Adrenal gland (tissue), 5 donors: ENCODE measurements at regions not wholly inside any gene's neighbourhood (a gene's known extent, or its start where the extent isn't known, plus 50 kb on each side); places are given as distances from the start of the nearest gene placed in this dataset.

Experiments
- POLR2A ChIP-seq, 2 donors: fragments of 450-650 bp; IDR thresholded peaks; one replicate each; pipeline ENCODE4 v1.6.1; 2017; ENCODE audit warnings: antibody characterized with exemption in 2 of 2, mild to moderate bottlenecking in 2 of 2, moderate library complexity in 1 of 2
- TF ChIP-seq, protein P1 (sequence below), 6 experiments: fragments of 450-650 bp in 4 of 6; fragments of 200-600 bp in 2 of 6; sonication (generic) in 1 of 6; IDR thresholded peaks; 1 replicate in 5 of 6; 2 replicates in 1 of 6; pipeline versions ENCODE4 v1.5.1 to v1.8.0; 2016 to 2021; ENCODE audit warnings: antibody characterized with exemption in 6 of 6, mild to moderate bottlenecking in 2 of 6, moderate library complexity in 1 of 6
- donor health status: DM: no; HTN: no; CAD: no.

DNA sequence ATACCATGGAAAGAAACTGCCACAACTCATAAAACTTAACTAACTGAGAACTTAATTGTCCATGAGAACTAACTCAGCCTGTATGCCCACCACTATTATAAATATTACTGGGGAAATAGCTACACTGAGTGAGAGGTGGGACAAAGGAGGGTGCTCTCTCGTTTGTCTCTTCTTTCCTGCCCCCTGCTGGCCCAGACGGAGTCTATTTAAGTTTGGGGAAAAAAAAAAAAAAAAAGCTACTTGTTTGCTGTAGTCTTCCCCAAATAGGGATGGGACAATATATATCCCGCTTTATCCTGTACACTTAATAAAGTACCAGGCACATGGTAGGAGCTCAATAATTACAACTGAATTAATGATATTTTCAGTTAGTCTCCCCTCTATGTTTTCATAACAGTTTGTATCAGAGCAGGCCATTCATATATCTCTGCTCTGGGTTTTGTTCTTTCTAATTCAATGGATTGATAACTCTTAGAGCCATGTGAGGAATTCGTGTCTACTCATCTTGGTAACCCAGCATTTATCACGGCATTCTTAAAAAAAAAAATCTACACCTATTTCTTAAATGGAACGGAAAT is 647.6 kb upstream of the PKDCC start:
- TF ChIP-seq, protein P1, sequence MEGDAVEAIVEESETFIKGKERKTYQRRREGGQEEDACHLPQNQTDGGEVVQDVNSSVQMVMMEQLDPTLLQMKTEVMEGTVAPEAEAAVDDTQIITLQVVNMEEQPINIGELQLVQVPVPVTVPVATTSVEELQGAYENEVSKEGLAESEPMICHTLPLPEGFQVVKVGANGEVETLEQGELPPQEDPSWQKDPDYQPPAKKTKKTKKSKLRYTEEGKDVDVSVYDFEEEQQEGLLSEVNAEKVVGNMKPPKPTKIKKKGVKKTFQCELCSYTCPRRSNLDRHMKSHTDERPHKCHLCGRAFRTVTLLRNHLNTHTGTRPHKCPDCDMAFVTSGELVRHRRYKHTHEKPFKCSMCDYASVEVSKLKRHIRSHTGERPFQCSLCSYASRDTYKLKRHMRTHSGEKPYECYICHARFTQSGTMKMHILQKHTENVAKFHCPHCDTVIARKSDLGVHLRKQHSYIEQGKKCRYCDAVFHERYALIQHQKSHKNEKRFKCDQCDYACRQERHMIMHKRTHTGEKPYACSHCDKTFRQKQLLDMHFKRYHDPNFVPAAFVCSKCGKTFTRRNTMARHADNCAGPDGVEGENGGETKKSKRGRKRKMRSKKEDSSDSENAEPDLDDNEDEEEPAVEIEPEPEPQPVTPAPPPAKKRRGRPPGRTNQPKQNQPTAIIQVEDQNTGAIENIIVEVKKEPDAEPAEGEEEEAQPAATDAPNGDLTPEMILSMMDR (IDR thresholded peaks at IDR 0.05) = peak in 3 of 6 experiments; percentile 9 to 45 (median 37)
- TF ChIP-seq POLR2A (IDR thresholded peaks at IDR 0.05) = no peak
